HepG2 (cell line): ENCODE measurements at regions not wholly inside any gene's neighbourhood (a gene's known extent, or its start where the extent isn't known, plus 50 kb on each side); places are given as distances from the start of the nearest gene placed in this dataset.

Source experiments
- NFIC ChIP-seq: IDR thresholded peaks from 2 replicates; pipeline ENCODE4 v1.6.1; 2012; ENCODE audit warnings: mild to moderate bottlenecking, low read length, inconsistent platforms
- RBM22 ChIP-seq: fragments of 200-400 bp; formaldehyde crosslinking; optimal IDR thresholded peaks from 2 replicates; pipeline ENCODE3; 2017; ENCODE audit warnings: mild to moderate bottlenecking, low read length, moderate library complexity
- TCF12 ChIP-seq, 2 experiments: fragments of 450-650 bp in 1 of 2; sonication (generic) in 1 of 2; formaldehyde crosslinking in 1 of 2; IDR thresholded peaks; 2 replicates each; pipeline versions ENCODE4 v1.6.1 to v1.8.0; 2017 to 2022; ENCODE audit warnings: antibody characterized with exemption in 1 of 2, mild to moderate bottlenecking in 1 of 2, missing genetic modification reagents in 1 of 2, moderate library complexity in 1 of 2
- TP53 ChIP-seq: sonication (generic); formaldehyde crosslinking; conservative IDR thresholded peaks from 2 replicates; pipeline ENCODE4 v1.4.0; 2020; ENCODE audit warnings: missing genetic modification reagents
- ZBTB37 ChIP-seq: sonication (generic); formaldehyde crosslinking; IDR thresholded peaks from 2 replicates; pipeline ENCODE4 v1.4.0; 2020; ENCODE audit warnings: mild to moderate bottlenecking, missing genetic modification reagents
- TF ChIP-seq, protein P1 (sequence below): IDR thresholded peaks from 2 replicates; pipeline ENCODE4 v1.6.1; 2012; ENCODE audit warnings: inconsistent platforms

DNA sequence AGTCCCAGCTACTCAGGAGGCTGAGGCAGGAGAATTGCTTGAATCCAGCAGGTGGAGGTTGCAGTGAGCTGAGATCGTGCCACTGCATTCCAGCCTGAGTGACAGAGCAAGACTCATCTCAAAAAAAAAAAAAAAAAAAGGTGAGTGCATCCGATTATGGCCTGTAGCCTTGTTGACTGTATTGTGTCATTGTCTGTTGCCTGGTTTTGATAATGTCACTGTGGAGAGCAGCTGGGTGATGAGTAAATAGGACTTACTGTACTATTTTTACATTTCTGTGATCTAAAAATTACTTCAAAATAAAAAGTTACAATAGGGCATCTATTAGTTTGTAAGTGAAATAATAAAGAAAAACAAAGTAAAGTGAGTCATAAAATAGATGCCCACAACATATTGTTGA, 134.1 kb upstream of the SALL4 start:
- no peak for TF ChIP-seq TCF12 (IDR thresholded peaks at IDR 0.05)
- TF ChIP-seq TCF12 (CRISPR knock-in tag; IDR thresholded peaks at IDR 0.05) = no peak
- TF ChIP-seq, protein P1, sequence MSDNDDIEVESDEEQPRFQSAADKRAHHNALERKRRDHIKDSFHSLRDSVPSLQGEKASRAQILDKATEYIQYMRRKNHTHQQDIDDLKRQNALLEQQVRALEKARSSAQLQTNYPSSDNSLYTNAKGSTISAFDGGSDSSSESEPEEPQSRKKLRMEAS = no peak
- no peak for TF ChIP-seq TP53
- no peak for TF ChIP-seq RBM22
- TF ChIP-seq ZBTB37 (CRISPR knock-in tag) = no peak
- TF ChIP-seq NFIC = no peak
